GM18498 (cell line): ENCODE measurements at regions not wholly inside any gene's neighbourhood (a gene's known extent, or its start where the extent isn't known, plus 50 kb on each side); places are given as distances from the start of the nearest gene placed in this dataset.
"Not testable (repeated sequence)": the region's sequence is repeated elsewhere in the genome, so short reads cannot be mapped to it uniquely, and the experiment has no call there.

Experiments used
- ATAC-seq: cut with Tn5 transposase; IDR thresholded peaks from one replicate; pipeline ENCODE4 v1.9.1; 2021; ENCODE audit warnings: mild to moderate bottlenecking, moderate library complexity; ENCODE audit not compliant: unreplicated experiment

GRCh38 chr6:121593011-121593641, 157.7 kb downstream of the GJA1 start:
- ATAC-seq, result no peak

- no peak for ATAC-seq
These were observed 158.6 kb downstream of the GJA1 start for GRCh38 chr6:121594053-121594452.

DNA sequence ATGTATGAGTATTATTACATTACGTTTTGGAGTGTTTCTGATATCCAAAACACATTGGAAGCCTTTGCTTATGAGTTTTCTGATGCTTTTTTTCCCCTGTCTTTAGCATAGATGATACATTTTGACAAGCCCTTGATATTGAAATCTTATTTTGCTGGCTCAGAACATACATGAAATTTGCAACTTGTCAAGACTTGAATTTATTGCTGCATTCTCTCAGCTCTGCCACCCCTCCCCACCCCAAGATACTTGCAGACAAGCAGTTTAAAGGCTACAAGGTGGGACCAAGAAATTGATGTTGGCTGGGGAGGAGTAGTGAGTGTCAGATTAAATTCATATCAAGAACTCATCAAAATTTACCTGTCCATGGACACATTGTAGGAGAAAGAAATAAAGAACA, 160.2 kb downstream of the GJA1 start:
- ATAC-seq, result no peak

- ATAC-seq, result no peak
These were observed 161.0 kb downstream of the GJA1 start for GRCh38 chr6:121596441-121596840.

DNA sequence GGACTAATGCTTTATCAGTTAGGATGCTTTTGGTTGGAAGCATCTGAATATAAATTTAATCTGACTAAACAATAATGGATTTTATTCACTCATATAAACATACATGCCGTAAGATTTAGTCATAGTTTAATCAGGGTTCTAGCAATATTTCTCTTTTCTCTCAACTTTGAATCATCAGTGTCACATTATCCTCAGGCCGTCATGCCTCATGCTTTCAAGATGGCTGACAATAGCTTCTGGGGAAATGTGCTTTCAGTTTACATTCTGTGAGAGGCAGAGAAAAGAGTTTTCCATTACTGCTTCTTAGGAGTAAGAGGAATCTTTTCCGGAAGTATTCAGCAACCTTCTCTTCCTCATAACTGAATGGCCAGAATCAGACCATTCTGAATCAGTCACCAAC, 162.2 kb downstream of the GJA1 start:
- ATAC-seq, result no peak

DNA sequence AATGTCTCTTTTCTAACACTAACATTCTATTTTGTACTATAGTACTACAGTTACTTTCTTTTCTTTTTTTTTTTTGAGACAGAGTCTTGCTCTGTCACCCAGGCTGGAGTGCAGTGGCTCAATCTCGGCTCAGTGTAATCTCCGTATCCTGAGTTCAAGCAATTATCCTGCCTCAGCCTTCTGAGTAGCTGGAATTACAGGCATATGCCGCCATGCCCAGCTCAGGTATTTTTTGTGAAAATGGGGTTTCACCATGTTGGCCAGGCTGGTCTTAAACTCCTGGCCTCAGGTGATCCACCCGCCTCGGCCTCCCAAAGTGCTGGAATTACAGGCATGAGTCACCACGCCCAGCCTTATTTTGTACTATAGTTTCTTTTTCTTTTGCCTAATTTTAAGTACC, 163.9 kb downstream of the GJA1 start:
- ATAC-seq, result not testable (repeated sequence)

DNA sequence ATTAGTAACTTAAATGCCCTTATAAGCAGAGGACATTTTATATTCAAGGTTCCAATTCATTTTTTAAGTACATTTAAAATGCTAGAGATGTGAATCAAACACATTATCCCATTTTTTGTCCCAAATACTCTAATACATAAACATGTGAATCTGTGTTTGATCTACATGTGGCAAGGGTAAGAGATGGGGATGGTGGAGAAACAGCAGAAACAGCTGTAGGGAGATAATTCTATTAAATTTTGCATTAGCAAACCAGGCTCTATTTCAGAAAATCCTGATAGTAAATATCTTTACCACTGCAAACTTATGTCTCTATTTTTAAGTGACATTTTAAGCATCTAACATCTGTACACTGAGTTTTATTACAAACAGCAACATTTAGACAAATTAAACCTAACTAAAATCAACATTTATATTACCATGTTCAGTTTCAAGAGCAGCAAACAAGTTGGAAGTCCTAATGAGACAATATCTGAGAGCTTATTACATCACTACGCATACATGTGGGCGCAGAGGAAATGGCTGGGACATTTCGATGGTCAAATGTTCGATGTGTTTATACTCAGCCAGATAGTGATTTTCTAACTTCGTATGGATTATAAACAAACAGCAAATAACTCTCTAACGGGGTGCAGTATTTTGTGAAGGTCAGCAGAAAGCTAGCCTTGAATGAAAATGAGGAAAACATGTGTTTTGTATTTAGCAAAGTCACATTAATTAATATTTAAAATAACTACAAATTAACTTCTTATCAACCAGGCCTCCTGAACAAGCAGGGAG, 165.1 kb downstream of the GJA1 start:
- no peak for ATAC-seq

DNA sequence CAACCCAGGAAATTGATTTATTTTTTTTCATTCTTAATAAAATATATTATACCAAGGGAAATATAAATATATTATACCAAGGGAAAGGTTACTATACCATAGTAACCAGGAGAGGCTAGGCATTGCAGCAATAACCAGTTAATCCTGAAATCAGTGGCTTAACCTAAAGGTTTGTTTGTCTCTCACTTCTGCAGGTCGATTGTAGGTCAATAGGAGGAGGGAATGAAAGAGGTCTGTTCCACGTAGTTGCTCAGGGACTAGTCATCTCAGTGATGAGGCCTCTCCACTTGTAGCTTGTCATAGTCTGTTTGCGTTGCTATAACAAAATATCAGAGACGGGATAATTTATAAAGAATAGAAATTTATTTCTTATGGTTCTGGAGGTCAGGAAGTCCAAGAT, 168.0 kb downstream of the GJA1 start:
- ATAC-seq, result no peak

GRCh38 chr6:121607721-121608120, 172.3 kb downstream of the GJA1 start:
- no peak for ATAC-seq

DNA sequence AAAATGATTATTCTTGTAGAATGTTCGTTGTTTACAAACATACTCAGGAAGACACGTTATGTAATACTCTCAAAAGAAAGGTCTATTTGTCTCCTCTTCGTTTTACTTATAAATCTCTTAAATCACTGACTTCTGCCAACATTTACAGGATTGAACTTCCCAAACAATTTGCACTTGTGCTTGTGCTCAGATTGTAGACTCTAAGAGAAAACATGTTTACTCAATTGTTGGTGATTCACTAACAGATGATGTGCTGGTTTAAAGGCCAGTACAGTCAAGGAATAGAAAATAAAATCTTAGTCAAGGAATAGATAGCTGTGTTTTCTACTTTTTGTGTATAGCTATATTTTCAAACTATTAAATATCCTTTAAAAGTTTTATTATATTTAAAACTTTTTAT, 172.8 kb downstream of the GJA1 start:
- no peak for ATAC-seq

DNA sequence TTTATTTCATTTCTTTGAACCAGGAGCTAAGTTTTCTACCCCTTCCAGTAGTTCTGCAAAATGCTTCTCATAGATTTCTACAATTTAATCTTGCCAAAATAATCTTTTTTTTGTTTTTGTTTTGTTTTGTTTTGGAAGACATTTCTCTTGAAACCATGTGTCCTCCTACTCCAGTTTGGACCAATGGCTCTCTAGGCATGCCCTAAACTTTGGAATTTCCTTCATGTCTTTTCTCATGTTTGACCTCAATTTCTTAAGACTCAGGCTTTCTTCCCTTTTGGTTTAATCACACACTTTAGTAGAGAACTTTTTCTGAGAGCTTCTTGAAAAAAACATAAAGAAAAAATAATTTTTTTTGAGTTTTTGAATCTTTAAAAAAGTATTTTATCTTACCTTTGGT, 173.8 kb downstream of the GJA1 start:
- no peak for ATAC-seq

- ATAC-seq, result no peak
These were observed 177.5 kb downstream of the GJA1 start for GRCh38 chr6:121612927-121613326.

- ATAC-seq, result no peak
These were observed 178.7 kb downstream of the GJA1 start for GRCh38 chr6:121614115-121614514.

GRCh38 chr6:121615493-121615892, 180.0 kb downstream of the GJA1 start:
- ATAC-seq, result no peak

DNA sequence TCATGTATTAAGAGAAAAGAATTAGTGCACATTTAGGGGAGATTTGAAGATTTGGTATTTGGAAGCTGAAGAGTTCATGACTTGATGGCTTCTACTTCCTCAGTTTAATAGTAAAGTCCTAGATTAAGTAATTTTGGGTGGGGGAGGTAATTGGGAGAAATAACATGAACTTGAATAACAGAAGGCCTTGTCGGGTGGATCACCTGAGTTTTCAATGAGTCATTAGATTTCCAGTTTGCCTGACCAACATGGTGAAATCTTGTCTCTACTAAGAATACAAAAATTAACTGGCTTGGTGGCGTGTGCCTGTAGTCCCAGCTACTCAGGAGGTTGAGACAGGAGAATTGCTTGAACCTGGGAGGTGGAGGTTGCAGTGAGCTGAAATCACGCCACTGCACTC, 181.0 kb downstream of the GJA1 start:
- no peak for ATAC-seq

DNA sequence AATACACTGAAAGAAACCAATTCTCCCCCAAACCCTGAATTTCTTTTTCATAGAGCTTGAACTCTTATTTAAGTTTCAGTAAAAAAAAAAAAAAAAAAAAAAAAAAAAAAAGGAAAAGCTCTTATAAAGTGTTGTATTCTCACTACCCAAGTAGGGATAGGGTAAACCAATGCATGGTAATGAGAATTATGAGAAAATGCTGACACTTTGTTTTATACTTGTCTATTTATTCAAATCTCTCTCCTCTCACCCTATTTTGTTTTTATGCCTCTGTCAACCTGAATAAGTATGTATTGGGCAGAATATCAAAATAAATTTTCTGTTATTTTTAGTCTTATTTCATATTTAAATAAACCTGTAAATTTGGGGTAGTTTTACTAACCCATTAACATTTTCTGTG, 181.9 kb downstream of the GJA1 start:
- ATAC-seq, result no peak

DNA sequence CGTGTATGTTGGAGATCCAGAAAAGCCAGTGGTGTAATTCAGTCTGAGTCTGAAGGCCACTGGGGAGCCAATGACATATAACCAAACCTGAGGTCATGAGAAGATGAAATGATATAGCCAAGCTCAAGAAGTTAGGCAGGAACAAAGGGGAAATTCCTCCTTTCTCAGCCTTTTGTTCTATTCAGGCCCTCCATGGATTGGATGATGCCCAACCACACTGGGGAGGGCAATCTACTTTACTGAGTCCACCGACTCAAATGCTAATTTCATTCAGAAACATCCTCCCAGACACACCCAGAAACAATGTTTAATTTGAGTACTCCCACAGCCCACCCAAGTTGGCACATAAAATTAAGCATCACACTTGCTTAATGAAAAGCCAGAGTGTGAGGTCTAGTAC, 183.6 kb downstream of the GJA1 start:
- no peak for ATAC-seq

DNA sequence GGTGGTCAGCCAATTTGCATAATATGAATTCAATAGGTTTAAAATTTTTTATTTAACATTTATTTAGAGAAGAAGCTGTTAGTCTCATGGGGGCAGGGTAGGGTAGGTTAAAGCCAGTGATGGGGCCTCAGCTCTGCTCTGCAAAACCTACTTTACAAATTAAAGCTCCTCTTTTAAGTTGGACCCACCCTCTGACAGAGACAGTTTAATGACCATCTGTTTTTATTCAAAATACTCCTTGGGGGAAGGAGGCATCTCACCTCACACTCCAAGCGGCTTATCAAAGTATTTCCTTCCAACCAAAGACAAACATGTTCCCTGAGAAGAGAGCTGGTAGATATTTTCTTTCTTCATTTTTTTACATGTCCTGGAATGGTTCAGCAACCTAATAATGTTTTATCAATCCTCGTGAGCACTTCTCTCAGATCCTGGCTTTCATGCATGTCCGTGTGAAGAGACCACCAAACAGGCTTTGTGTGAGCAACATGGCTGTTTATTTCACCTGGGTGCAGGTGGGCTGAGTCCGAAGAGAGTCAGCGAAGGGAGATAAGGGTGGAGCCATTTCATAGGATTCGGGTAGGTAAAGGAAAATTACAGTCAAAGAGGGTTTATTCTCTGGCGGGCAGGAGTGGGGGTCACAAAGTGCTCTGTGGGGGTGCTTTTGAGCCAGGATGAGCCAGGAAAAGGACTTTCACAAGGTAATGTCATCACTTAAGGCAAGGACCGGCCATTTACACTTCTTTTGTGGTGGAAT, 184.7 kb downstream of the GJA1 start:
- ATAC-seq, result no peak

GRCh38 chr6:121627761-121628160, 192.3 kb downstream of the GJA1 start:
- ATAC-seq, result no peak

GRCh38 chr6:121630716-121631115, 195.3 kb downstream of the GJA1 start:
- no peak for ATAC-seq

- ATAC-seq, result not testable (repeated sequence)
These were observed 196.3 kb downstream of the GJA1 start for GRCh38 chr6:121631752-121632151.

DNA sequence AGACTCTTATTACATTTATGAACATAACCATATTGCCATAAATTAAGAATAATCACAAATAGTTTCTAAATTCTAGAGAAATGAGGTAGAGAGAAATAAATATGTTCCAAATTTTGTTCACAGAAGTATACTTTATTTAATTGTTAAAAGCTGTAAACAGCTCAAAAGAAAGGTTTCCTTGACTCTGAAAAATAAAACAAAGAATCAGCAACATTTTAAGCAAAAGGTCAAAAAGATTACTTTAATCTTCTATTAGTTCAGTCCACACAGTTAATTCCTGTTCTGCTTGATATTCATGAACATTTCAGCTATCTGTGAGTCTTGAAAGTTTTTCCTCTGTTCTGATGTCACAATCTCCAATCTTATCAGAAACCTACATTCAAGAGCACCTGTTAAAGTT, 197.9 kb downstream of the GJA1 start:
- no peak for ATAC-seq
